ENCODE measurements at regions not wholly inside any gene's neighbourhood (a gene's known extent, or its start where the extent isn't known, plus 50 kb on each side); places are given as distances from the start of the nearest gene placed in this dataset.

DNA sequence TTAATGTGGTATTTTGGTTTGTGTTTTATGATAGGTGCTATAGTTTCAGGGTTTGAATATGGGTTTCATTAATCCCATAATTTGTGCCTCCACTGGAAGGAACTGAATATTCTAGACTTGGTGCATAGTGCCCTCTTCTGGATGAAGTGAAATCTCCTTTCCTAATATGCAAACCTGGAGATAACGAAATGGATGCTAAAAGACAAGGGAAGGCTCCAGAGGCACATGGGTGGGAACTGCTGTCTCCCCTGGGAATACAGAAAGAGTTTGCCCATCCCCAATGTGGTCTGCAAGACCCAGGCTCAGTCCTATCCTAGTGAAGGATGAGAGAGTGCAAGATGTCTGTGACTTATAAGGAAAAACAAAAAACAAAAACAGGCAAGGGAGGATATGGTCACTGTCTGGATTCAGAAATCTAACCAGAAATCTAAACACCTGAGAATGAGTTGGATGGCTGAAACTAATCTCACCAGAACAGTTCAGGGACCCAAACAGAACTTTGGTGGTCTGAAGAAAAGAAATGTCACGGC, 142.3 kb upstream of the TMPO start (continued):
- no peak for TF ChIP-seq NKRF (conservative IDR thresholded peaks at IDR 0.05)
- no peak for TF ChIP-seq SMAD5 (IDR thresholded peaks at IDR 0.05; ENCODE audit: low read depth)
- no peak for TF ChIP-seq TARDBP (IDR thresholded peaks at IDR 0.05; ENCODE audit: borderline replicate concordance)
- TF ChIP-seq CTCF (IDR thresholded peaks at IDR 0.05 in 2 of 3, conservative IDR thresholded peaks at IDR 0.05 in 1 of 3; ENCODE audit: control insufficient read depth in 2 of 3, extremely low read depth in 1 of 3, insufficient read depth in 1 of 3, low read depth in 3 of 3, low read length in 3 of 3), result peak; percentile 56 to 77 (median 56); a peak in 5 of 6 replicates
- no peak for TF ChIP-seq SIN3A (IDR thresholded peaks at IDR 0.05; ENCODE audit: low read depth, low read length)
- no peak for TF ChIP-seq RAD51 (IDR thresholded peaks at IDR 0.05)
- peak; percentile 83 for TF ChIP-seq RAD21 (IDR thresholded peaks at IDR 0.05; ENCODE audit: insufficient read depth, low read depth, low read length)

DNA sequence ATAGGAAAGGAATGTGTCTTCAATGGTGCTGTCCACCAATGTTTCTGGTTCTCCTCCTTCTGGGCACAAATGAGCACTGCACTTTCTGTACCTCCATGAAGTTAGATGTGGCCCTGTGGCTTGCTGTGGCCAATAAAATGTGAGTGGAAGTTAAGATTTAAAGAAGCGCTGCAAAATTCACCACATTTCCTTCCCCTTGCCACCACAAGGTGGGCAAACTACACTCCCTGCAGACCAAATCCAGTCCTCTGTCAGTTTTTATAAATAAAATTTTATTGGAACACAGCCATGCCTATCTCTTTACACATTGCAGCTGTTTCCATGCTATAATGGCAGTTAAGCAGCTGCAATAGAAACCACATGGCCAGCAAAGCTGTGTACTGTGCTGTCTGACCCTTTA, 141.4 kb upstream of the TMPO start:
- H3K4me1 ChIP-seq (ENCODE audit: control insufficient read depth, insufficient read depth, low read length), result no peaks in the 10 kb centered on the region
- in situ Hi-C loops (cut with MboI), result no loop called here
- H3K79me2 ChIP-seq (ENCODE audit: control insufficient read depth, insufficient read depth, low read length), result no peaks in the 10 kb centered on the region
- H3K36me3 ChIP-seq (ENCODE audit: control insufficient read depth in 2 of 2, insufficient read depth in 2 of 2, low read length in 1 of 2), result no peaks in the 10 kb centered on the region
- WGBS (ENCODE audit: insufficient coverage, insufficient replicate concordance, low lambda C conversion rate, missing lambda C conversion rate), result 0% methylated on average over 1 of the region's 1 CpG
- H3K27ac ChIP-seq (ENCODE audit: control insufficient read depth, insufficient read depth), result no peak overlapping the region
- H3K27me3 ChIP-seq (replicated peaks in 1 of 2; ENCODE audit: control insufficient read depth in 2 of 2, insufficient read depth in 2 of 2, low read length in 1 of 2), result no peaks in the 10 kb centered on the region; a peak in 1 of 4 replicates
- no peaks in the 10 kb centered on the region for H3K9me3 ChIP-seq (replicated peaks; ENCODE audit: control insufficient read depth, insufficient read depth, low read length)
- SMC1A ChIA-PET (ENCODE audit: uncharacterized antibody, unreplicated experiment), result interaction anchor here (1.4 to 2.9 kb wide), 6 partner anchors 14 to 1386 kb away, joined by 4 to 13 read pairs (median 9); no protein-coding TSS in a partner anchor
- RAD21 ChIA-PET (ENCODE audit: unreplicated experiment), result interaction anchor here (0.8 to 3.1 kb wide), 3 partner anchors 23 to 1068 kb away, joined by 3 to 13 read pairs (median 4); no protein-coding TSS in a partner anchor
- POLR2A ChIA-PET, result no interaction called here
- intact Hi-C loops (cut with micrococcal nuclease; ENCODE audit: unreplicated experiment), result loop anchor here (5.0 to 10.0 kb wide), 4 partner anchors 102 to 1059 kb away; no protein-coding TSS in a partner anchor
- ATAC-seq (peak; percentile 76), DNase-seq (ENCODE audit: low read depth, low spot score) (no peak), FAIRE-seq (no peak)
- no peak overlapping the region for H3K9ac ChIP-seq (ENCODE audit: control insufficient read depth, insufficient read depth, low read length)
- no peak overlapping the region for H3K4me2 ChIP-seq (ENCODE audit: control insufficient read depth, insufficient read depth)
- no peak overlapping the region for H2AFZ ChIP-seq (ENCODE audit: control insufficient read depth, low read depth, low read length)
- BruUV-seq (replicated peaks), result no TSS peak
- TF ChIP-seq ATF7 (IDR thresholded peaks at IDR 0.05; ENCODE audit: low read depth) (no peak), SMC3 (IDR thresholded peaks at IDR 0.05; ENCODE audit: borderline replicate concordance, low read length) (peak; percentile 17; the same call in 1 of the 2 replicates), NFYB (IDR thresholded peaks at IDR 0.05; ENCODE audit: insufficient read depth, low read depth, low read length) (0 out of 2 replicates have a peak, but pooled peaks have one; percentile 43), CTCF (IDR thresholded peaks at IDR 0.05 in 2 of 3, conservative IDR thresholded peaks at IDR 0.05 in 1 of 3; ENCODE audit: control insufficient read depth in 2 of 3, extremely low read depth in 1 of 3, insufficient read depth in 1 of 3, low read depth in 3 of 3, low read length in 3 of 3) (peak in 2 of 3 experiments; percentile 19 to 23; a peak in 3 of 6 replicates)
- TF ChIP-seq, protein P1, sequence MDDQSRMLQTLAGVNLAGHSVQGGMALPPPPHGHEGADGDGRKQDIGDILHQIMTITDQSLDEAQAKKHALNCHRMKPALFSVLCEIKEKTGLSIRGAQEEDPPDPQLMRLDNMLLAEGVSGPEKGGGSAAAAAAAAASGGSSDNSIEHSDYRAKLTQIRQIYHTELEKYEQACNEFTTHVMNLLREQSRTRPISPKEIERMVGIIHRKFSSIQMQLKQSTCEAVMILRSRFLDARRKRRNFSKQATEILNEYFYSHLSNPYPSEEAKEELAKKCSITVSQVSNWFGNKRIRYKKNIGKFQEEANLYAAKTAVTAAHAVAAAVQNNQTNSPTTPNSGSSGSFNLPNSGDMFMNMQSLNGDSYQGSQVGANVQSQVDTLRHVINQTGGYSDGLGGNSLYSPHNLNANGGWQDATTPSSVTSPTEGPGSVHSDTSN (IDR thresholded peaks at IDR 0.05; ENCODE audit: insufficient replicate concordance, low read depth, low read length), result no peak
- no peak overlapping the region for H3K4me3 ChIP-seq
- CTCF ChIA-PET, result interaction anchor here (1.3 to 3.2 kb wide), 10 partner anchors 11 to 1798 kb away, joined by 3 to 14 read pairs (median 6); no protein-coding TSS in a partner anchor
- no peaks in the 10 kb centered on the region for H4K20me1 ChIP-seq (ENCODE audit: control insufficient read depth, insufficient read depth)
